VCaP (cell line): ENCODE measurements at regions not wholly inside any gene's neighbourhood (a gene's known extent, or its start where the extent isn't known, plus 50 kb on each side); places are given as distances from the start of the nearest gene placed in this dataset.

Experiments
- H3K27ac ChIP-seq: fragments of 450-650 bp; 2 replicates; pipeline ENCODE4 v1.5.1; 2017
- TF ChIP-seq, protein P1 (sequence below): fragments of 450-650 bp; conservative IDR thresholded peaks from 2 replicates; pipeline ENCODE4 v1.5.1; 2017; ENCODE audit warnings: mild to moderate bottlenecking, moderate library complexity

DNA sequence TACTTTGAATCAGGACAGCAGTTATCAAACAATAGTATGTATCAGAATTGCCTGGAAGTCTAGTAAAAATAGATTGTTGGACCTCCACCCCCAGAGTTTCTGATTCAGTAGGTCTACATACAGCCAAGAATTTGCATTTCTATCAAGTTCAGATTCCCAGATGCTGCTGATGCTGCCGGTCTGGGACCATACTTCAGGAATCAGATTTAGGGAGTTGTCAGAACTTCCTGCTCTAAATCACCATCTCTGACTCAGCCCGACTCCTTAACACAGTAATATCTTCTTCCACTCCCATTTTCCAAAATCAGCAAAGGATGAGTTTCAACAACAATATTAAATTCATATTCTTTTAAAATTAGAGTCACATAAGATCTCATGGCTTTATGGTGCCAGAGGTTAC, 227.2 kb upstream of the TMEM161B start:
- TF ChIP-seq, protein P1, sequence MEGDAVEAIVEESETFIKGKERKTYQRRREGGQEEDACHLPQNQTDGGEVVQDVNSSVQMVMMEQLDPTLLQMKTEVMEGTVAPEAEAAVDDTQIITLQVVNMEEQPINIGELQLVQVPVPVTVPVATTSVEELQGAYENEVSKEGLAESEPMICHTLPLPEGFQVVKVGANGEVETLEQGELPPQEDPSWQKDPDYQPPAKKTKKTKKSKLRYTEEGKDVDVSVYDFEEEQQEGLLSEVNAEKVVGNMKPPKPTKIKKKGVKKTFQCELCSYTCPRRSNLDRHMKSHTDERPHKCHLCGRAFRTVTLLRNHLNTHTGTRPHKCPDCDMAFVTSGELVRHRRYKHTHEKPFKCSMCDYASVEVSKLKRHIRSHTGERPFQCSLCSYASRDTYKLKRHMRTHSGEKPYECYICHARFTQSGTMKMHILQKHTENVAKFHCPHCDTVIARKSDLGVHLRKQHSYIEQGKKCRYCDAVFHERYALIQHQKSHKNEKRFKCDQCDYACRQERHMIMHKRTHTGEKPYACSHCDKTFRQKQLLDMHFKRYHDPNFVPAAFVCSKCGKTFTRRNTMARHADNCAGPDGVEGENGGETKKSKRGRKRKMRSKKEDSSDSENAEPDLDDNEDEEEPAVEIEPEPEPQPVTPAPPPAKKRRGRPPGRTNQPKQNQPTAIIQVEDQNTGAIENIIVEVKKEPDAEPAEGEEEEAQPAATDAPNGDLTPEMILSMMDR = no peak
- H3K27ac ChIP-seq = no peak overlapping the region

DNA sequence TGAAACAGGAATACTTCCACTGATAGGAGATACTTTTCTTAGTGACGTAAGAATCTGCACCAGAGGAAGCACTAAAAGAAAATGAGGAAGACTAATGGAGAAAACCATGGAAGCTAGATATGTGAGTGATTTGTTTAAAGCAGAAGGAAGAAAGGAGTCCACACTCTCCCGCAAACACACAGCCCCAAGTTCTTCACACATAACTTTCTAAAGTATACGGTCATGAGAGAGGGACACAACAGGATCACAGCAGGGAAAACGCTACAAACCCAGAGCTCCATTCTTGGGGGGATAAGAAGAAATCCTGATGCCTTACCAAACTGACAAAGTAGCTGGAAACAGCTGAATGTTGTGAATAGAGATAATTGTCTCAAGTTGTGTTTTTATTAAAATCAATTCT, 222.2 kb upstream of the TMEM161B start:
- TF ChIP-seq, protein P1 = no peak
- no peak overlapping the region for H3K27ac ChIP-seq

DNA sequence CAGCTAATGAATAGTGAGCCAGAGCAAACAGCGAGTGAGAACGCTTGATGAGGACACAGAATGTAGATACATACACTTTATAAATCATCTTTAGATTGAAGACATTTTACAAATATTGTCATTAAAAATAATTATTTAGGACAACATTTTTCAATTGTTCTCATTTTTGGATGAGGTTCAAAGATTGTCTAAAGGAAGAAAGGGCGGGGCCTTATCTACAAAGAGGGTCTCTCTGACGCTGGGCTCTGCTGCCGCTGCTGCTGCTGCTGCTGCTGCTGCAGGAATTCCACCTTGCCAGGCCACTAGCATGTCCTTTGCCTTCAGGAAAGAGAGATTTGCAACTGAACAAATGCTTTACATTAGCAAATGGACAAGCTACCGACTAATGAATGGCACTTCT, 220.7 kb upstream of the TMEM161B start:
- H3K27ac ChIP-seq = no peak overlapping the region
- TF ChIP-seq, protein P1 = no peak

DNA sequence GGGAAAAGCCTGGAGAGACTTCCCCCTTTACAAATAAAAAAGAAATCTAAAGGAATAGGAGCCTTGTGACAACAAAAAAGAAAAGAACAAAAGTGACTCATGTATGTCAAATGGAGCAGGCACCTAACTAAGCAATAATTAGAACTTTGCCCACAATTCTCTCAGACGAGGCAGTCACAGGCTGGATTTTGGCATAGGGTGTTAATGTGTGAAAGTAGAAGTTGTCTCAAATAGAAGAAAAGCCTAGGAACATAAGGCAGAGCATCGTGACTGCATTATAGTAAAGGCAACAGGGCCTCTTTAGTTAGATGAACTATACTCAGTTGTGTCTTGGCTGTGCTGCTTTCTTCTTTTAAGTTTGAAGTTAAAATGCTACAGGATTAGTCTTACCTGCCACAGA, 219.9 kb upstream of the TMEM161B start:
- H3K27ac ChIP-seq = no peak overlapping the region
- TF ChIP-seq, protein P1 = no peak

DNA sequence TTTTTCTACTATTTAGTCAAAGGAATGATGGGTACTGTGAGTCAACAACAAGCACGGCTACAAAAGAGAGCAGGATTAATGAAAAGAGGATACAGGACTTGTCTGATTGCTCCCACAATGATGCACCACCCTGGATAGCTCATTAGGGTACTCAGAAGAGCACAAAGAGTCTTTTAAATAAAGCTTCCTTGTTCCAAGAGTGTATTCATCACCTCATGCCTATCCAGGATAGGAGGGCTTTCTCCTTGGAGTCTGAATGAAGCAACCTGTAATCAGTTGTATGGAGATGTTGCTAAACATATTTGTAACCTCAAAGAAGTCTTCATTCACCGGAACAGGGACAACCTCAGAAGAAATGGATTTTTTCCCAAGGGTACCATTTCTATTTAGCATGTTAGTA, 219.5 kb upstream of the TMEM161B start:
- no peak overlapping the region for H3K27ac ChIP-seq
- TF ChIP-seq, protein P1 = no peak

DNA sequence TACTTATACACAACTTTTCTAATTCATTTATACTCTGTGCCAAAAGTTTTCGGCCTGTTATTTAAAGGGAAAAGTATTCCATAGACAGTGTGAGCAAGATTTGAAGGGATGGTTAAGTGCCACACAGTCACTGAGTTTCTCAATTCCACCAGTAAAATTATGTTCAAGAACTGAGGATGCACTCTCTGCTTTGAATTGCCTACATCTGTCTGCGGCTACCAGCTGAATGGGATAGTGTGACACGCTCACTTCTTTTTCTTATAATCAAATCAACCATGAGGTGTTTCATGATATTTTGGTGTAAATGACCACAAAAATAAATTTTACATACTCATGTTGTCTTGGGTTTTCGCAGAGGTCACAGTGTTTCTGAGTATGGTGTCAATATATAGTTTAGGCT, 218.4 kb upstream of the TMEM161B start:
- TF ChIP-seq, protein P1 = no peak
- no peak overlapping the region for H3K27ac ChIP-seq

DNA sequence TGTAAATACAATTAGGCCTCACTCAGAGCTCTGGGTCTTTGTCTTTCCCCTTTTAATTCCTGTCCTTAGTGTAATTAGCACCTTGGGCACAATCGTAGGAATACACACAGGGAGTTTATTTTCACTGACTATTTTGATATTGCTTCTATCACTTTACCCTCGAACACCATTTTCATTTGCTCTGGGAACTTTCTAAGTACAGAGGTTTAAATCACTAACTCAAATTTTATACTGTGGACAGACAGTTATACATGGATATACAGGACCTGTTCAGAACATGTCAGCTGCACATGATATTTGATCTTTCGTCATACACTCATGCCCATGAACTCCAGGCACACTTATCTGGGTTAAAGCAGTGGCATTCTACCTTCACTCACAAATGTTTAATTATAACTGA, 217.8 kb upstream of the TMEM161B start:
- TF ChIP-seq, protein P1 = no peak
- no peak overlapping the region for H3K27ac ChIP-seq

DNA sequence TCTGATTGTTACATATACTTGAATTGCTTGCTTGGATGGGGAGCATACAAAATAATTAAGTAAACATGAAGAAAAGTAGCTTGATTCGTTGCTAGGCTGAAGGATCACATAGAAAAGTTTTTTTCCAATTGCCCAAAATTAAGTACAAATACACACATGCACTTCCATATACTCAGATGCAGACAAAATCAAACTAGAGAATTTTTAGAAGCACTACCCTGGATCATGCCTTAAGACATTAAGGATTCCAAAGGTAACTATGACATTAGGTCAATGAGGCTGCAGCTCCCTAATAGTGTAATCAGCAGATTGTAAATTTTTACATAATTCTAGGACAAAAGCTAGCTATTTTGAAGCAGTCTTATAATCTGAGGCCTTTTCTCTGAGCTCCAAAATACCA, 216.9 kb upstream of the TMEM161B start:
- TF ChIP-seq, protein P1 = no peak
- H3K27ac ChIP-seq = no peak overlapping the region
